ENCODE measurements at regions not wholly inside any gene's neighbourhood (a gene's known extent, or its start where the extent isn't known, plus 50 kb on each side); places are given as distances from the start of the nearest gene placed in this dataset.

- Histone ChIP-seq H3K36me3 (ENCODE audit: control insufficient read depth, insufficient read depth, low read length) (no peaks in the 10 kb centered on the region), H3K27ac (ENCODE audit: low read length) (no peak overlapping the region), H3K27me3 (ENCODE audit: control insufficient read depth, insufficient read depth, low read length) (no peaks in the 10 kb centered on the region), H3K9me3 (ENCODE audit: control insufficient read depth, insufficient read depth, low read length) (no peaks in the 10 kb centered on the region), H3K4me1 (ENCODE audit: control insufficient read depth, insufficient read depth, low read length) (no peaks in the 10 kb centered on the region), H3K4me3 (ENCODE audit: low read length) (no peak overlapping the region)
- no peak for DNase-seq (ENCODE audit: low read depth, low spot score)
- WGBS (ENCODE audit: insufficient coverage, insufficient read length): no CpG with 5 or more reads among the region's 3 CpGs
Observed at GRCh38 chrX:115486510-115486909, 74.5 kb upstream of the PLS3 start.

DNA sequence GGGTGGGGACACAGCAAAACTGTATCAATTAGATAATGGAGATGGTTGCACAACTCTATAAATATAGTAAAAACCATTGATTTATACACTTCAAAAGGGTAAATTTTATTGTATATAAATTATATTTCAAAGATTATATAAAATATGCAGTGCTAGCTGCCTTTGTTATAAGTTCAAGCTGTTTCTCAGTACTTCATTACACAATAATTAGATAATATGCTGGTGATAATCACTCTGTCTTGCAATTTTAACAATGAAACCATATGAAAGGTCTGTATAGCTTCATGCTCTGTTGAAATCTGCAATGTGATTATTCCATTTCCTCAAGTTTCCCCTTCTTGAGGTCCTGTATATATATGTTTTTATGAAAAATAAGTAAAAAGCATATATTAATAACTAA is 73.4 kb upstream of the PLS3 start:
- Histone ChIP-seq H3K4me1 (ENCODE audit: control insufficient read depth, insufficient read depth, low read length) (no peaks in the 10 kb centered on the region), H3K27me3 (ENCODE audit: control insufficient read depth, insufficient read depth, low read length) (no peaks in the 10 kb centered on the region), H3K4me3 (ENCODE audit: low read length) (no peak overlapping the region), H3K9me3 (ENCODE audit: control insufficient read depth, insufficient read depth, low read length) (no peaks in the 10 kb centered on the region), H3K27ac (ENCODE audit: low read length) (no peak overlapping the region), H3K36me3 (ENCODE audit: control insufficient read depth, insufficient read depth, low read length) (no peaks in the 10 kb centered on the region)
- DNase-seq (ENCODE audit: low read depth, low spot score): no peak

- DNase-seq (ENCODE audit: low read depth, low spot score): no peak
- Histone ChIP-seq H3K27ac (ENCODE audit: low read length) (no peak overlapping the region), H3K9me3 (ENCODE audit: control insufficient read depth, insufficient read depth, low read length) (no peaks in the 10 kb centered on the region), H3K4me3 (ENCODE audit: low read length) (no peak overlapping the region), H3K27me3 (ENCODE audit: control insufficient read depth, insufficient read depth, low read length) (no peaks in the 10 kb centered on the region), H3K36me3 (ENCODE audit: control insufficient read depth, insufficient read depth, low read length) (no peaks in the 10 kb centered on the region), H3K4me1 (ENCODE audit: control insufficient read depth, insufficient read depth, low read length) (no peaks in the 10 kb centered on the region)
- no CpG with 5 or more reads among the region's 1 CpG for WGBS (ENCODE audit: insufficient coverage, insufficient read length)
Observed at GRCh38 chrX:115490814-115491213, 70.2 kb upstream of the PLS3 start.

- no peaks in the 10 kb centered on the region for H3K36me3 ChIP-seq (ENCODE audit: control insufficient read depth, insufficient read depth, low read length)
- no peaks in the 10 kb centered on the region for H3K27me3 ChIP-seq (ENCODE audit: control insufficient read depth, insufficient read depth, low read length)
- no peaks in the 10 kb centered on the region for H3K9me3 ChIP-seq (ENCODE audit: control insufficient read depth, insufficient read depth, low read length)
- no peaks in the 10 kb centered on the region for H3K4me1 ChIP-seq (ENCODE audit: control insufficient read depth, insufficient read depth, low read length)
- H3K4me3 ChIP-seq (ENCODE audit: low read length): no peak overlapping the region
- no peak overlapping the region for H3K27ac ChIP-seq (ENCODE audit: low read length)
- no peak for DNase-seq (ENCODE audit: low read depth, low spot score)
Observed at GRCh38 chrX:115491766-115492165, 69.2 kb upstream of the PLS3 start.

GRCh38 chrX:115493015-115493414 is 68.0 kb upstream of the PLS3 start:
- Histone ChIP-seq H3K27ac (ENCODE audit: low read length) (no peak overlapping the region), H3K4me1 (ENCODE audit: control insufficient read depth, insufficient read depth, low read length) (no peaks in the 10 kb centered on the region), H3K4me3 (ENCODE audit: low read length) (no peak overlapping the region), H3K27me3 (ENCODE audit: control insufficient read depth, insufficient read depth, low read length) (no peaks in the 10 kb centered on the region), H3K9me3 (ENCODE audit: control insufficient read depth, insufficient read depth, low read length) (no peaks in the 10 kb centered on the region), H3K36me3 (ENCODE audit: control insufficient read depth, insufficient read depth, low read length) (no peaks in the 10 kb centered on the region)
- DNase-seq (ENCODE audit: low read depth, low spot score): no peak
- WGBS (ENCODE audit: insufficient coverage, insufficient read length): no CpG with 5 or more reads among the region's 1 CpG

- H3K9me3 ChIP-seq (ENCODE audit: control insufficient read depth, insufficient read depth, low read length): no peaks in the 10 kb centered on the region
- DNase-seq (ENCODE audit: low read depth, low spot score): no peak
- WGBS (ENCODE audit: insufficient coverage, insufficient read length): no CpG with 5 or more reads among the region's 3 CpGs
- H3K27me3 ChIP-seq (ENCODE audit: control insufficient read depth, insufficient read depth, low read length): no peaks in the 10 kb centered on the region
- no peaks in the 10 kb centered on the region for H3K4me1 ChIP-seq (ENCODE audit: control insufficient read depth, insufficient read depth, low read length)
- H3K27ac ChIP-seq (ENCODE audit: low read length): no peak overlapping the region
- no peaks in the 10 kb centered on the region for H3K36me3 ChIP-seq (ENCODE audit: control insufficient read depth, insufficient read depth, low read length)
- no peak overlapping the region for H3K4me3 ChIP-seq (ENCODE audit: low read length)
Observed at GRCh38 chrX:115494161-115494560, 66.8 kb upstream of the PLS3 start.

- no CpG with 5 or more reads among the region's 3 CpGs for WGBS (ENCODE audit: insufficient coverage, insufficient read length)
- H3K9me3 ChIP-seq (ENCODE audit: control insufficient read depth, insufficient read depth, low read length): no peaks in the 10 kb centered on the region
Observed at GRCh38 chrX:115499112-115499805, 61.7 kb upstream of the PLS3 start.

DNA sequence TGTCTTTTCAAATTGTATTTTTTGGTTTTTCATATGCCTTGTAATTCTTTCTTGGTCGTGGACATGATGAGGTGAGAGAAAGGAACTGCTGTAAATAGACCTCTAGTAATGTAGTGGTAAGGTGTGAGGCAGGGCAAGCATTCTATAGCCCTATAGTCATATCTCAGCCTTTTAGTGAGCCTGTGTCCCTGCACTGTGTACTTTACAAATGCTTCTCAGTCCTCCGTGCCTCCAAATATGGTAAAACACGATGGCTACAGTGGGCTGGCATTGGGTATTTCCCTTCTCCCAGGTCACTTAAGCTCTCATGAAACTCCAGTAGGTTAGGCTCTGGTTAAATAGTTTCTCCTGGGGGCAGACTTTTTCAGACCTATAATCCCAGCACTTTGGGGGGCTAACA is 57.9 kb upstream of the PLS3 start:
- no peak for DNase-seq (ENCODE audit: low read depth, low spot score)
- no peaks in the 10 kb centered on the region for H3K9me3 ChIP-seq (ENCODE audit: control insufficient read depth, insufficient read depth, low read length)
- no peaks in the 10 kb centered on the region for H3K27me3 ChIP-seq (ENCODE audit: control insufficient read depth, insufficient read depth, low read length)
- no peak overlapping the region for H3K4me3 ChIP-seq (ENCODE audit: low read length)
- no peak overlapping the region for H3K27ac ChIP-seq (ENCODE audit: low read length)
- no CpG with 5 or more reads among the region's 3 CpGs for WGBS (ENCODE audit: insufficient coverage, insufficient read length)
- H3K36me3 ChIP-seq (ENCODE audit: control insufficient read depth, insufficient read depth, low read length): no peaks in the 10 kb centered on the region
- H3K4me1 ChIP-seq (ENCODE audit: control insufficient read depth, insufficient read depth, low read length): no peaks in the 10 kb centered on the region

More at GRCh38 chrX:115499112-115499805, 61.7 kb upstream of the PLS3 start:
- no peak overlapping the region for H3K27ac ChIP-seq (ENCODE audit: low read length)
- no peaks in the 10 kb centered on the region for H3K27me3 ChIP-seq (ENCODE audit: control insufficient read depth, insufficient read depth, low read length)
- DNase-seq (ENCODE audit: low read depth, low spot score): no peak
- H3K4me3 ChIP-seq (ENCODE audit: low read length): no peak overlapping the region
- H3K4me1 ChIP-seq (ENCODE audit: control insufficient read depth, insufficient read depth, low read length): no peaks in the 10 kb centered on the region
- no peaks in the 10 kb centered on the region for H3K36me3 ChIP-seq (ENCODE audit: control insufficient read depth, insufficient read depth, low read length)

DNA sequence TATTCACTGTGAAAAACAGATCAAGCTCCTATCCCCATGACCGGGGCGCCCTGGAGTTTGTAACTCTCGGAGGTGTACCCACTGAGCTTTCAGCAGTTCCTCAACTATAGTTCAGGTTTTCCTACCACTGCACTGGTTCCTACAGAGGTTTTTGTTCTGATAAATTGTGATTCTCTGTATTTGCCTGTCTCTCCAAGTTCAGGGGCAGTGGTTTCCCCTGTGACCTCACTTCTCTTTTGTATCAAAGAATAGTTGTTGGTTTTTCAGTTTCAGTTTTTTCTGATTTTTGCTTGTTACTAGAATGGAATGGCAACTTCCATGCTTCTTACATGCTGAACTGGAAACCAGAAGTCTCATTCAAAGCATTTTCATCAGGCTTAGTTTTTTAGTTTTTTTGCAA is 56.8 kb upstream of the PLS3 start:
- WGBS (ENCODE audit: insufficient coverage, insufficient read length): no CpG with 5 or more reads among the region's 3 CpGs
- Histone ChIP-seq H3K4me1 (ENCODE audit: control insufficient read depth, insufficient read depth, low read length) (no peaks in the 10 kb centered on the region), H3K27me3 (ENCODE audit: control insufficient read depth, insufficient read depth, low read length) (no peaks in the 10 kb centered on the region), H3K9me3 (ENCODE audit: control insufficient read depth, insufficient read depth, low read length) (no peaks in the 10 kb centered on the region), H3K4me3 (ENCODE audit: low read length) (no peak overlapping the region), H3K27ac (ENCODE audit: low read length) (no peak overlapping the region), H3K36me3 (ENCODE audit: control insufficient read depth, insufficient read depth, low read length) (no peaks in the 10 kb centered on the region)
- no peak for DNase-seq (ENCODE audit: low read depth, low spot score)

Measured in iPS DF 6.9 (cell line).